HepG2 (cell line): ENCODE measurements at regions not wholly inside any gene's neighbourhood (a gene's known extent, or its start where the extent isn't known, plus 50 kb on each side); places are given as distances from the start of the nearest gene placed in this dataset.

ENCODE experiments used
- CEBPG ChIP-seq: IDR thresholded peaks from 2 replicates; pipeline ENCODE4 v1.6.1; 2016
- CREM ChIP-seq, 2 experiments: sonication (generic) in 1 of 2; formaldehyde crosslinking in 1 of 2; IDR thresholded peaks; 2 replicates each; pipeline versions ENCODE4 v1.4.0 to v1.6.1; 2016 to 2020; ENCODE audit warnings: antibody characterized with exemption in 1 of 2, mild to moderate bottlenecking in 1 of 2, missing genetic modification reagents in 1 of 2
- FOXK1 ChIP-seq: sonication (generic); formaldehyde crosslinking; IDR thresholded peaks from 2 replicates; pipeline ENCODE4 v1.4.0; 2020; ENCODE audit warnings: low read depth, missing genetic modification reagents, borderline replicate concordance
- HDAC1 ChIP-seq: sonication (generic); formaldehyde crosslinking; IDR thresholded peaks from 2 replicates; pipeline ENCODE4 v1.5.1; 2020; ENCODE audit warnings: mild to moderate bottlenecking, missing genetic modification reagents
- HMGA1 ChIP-seq: sonication (generic); formaldehyde crosslinking; conservative IDR thresholded peaks from 2 replicates; pipeline ENCODE4 v1.4.0; 2020; ENCODE audit warnings: missing genetic modification reagents
- KLF12 ChIP-seq: sonication (generic); formaldehyde crosslinking; IDR thresholded peaks from 2 replicates; pipeline ENCODE4 v1.4.0; 2020; ENCODE audit warnings: missing genetic modification reagents, borderline replicate concordance
- NCOA1 ChIP-seq: sonication (generic); formaldehyde crosslinking; IDR thresholded peaks from 2 replicates; pipeline ENCODE4 v1.9.0; 2021; ENCODE audit warnings: missing genetic modification reagents
- RXRA ChIP-seq: sonication (generic); formaldehyde crosslinking; IDR thresholded peaks from 2 replicates; pipeline ENCODE4 v1.5.1; 2020; ENCODE audit warnings: missing genetic modification reagents
- TBX2 ChIP-seq: sonication (generic); formaldehyde crosslinking; IDR thresholded peaks from 2 replicates; pipeline ENCODE4 v1.5.0; 2020; ENCODE audit warnings: missing genetic modification reagents, mild to moderate bottlenecking, borderline replicate concordance
- ZFP36L2 ChIP-seq: sonication (generic); formaldehyde crosslinking; IDR thresholded peaks from 2 replicates; pipeline ENCODE4 v1.4.0; 2020; ENCODE audit warnings: missing genetic modification reagents
- ZMAT3 ChIP-seq: sonication (generic); formaldehyde crosslinking; conservative IDR thresholded peaks from 2 replicates; pipeline ENCODE4 v1.7.0; 2021; ENCODE audit warnings: missing genetic modification reagents
- ZMYM3 ChIP-seq: sonication (generic); formaldehyde crosslinking; IDR thresholded peaks from 2 replicates; pipeline ENCODE4 v1.5.1; 2020; ENCODE audit warnings: mild to moderate bottlenecking, missing genetic modification reagents
- ZNF234 ChIP-seq: sonication (generic); formaldehyde crosslinking; conservative IDR thresholded peaks from 2 replicates; pipeline ENCODE4 v1.5.1; 2020; ENCODE audit warnings: mild to moderate bottlenecking, missing genetic modification reagents
- ZNF552 ChIP-seq: sonication (generic); formaldehyde crosslinking; IDR thresholded peaks from 2 replicates; pipeline ENCODE4 v1.9.0; 2022; ENCODE audit warnings: missing genetic modification reagents, mild to moderate bottlenecking, borderline replicate concordance
- ZNF557 ChIP-seq: sonication (generic); formaldehyde crosslinking; IDR thresholded peaks from 2 replicates; pipeline ENCODE4 v1.4.0; 2020; ENCODE audit warnings: missing genetic modification reagents
- ZNF703 ChIP-seq: sonication (generic); formaldehyde crosslinking; IDR thresholded peaks from 2 replicates; pipeline ENCODE4 v1.5.1; 2020; ENCODE audit warnings: missing genetic modification reagents, mild to moderate bottlenecking, moderate library complexity, borderline replicate concordance
- TF ChIP-seq, protein P1 (sequence below): sonication (generic); formaldehyde crosslinking; IDR thresholded peaks from 2 replicates; pipeline ENCODE4 v1.9.0; 2021; ENCODE audit warnings: missing genetic modification reagents, borderline replicate concordance
- TF ChIP-seq, protein P2 (sequence below): sonication (generic); formaldehyde crosslinking; IDR thresholded peaks from 2 replicates; pipeline ENCODE4 v1.8.0; 2022; ENCODE audit warnings: low read depth, missing genetic modification reagents
- TF ChIP-seq, protein P3 (sequence below): sonication (generic); formaldehyde crosslinking; IDR thresholded peaks from 2 replicates; pipeline ENCODE4 v1.8.1; 2023; ENCODE audit warnings: mild to moderate bottlenecking, moderate library complexity, missing genetic modification reagents
- TF ChIP-seq, protein P4 (sequence below): IDR thresholded peaks from 2 replicates; pipeline ENCODE4 v1.6.1; 2016; ENCODE audit warnings: missing compliant biosample characterization, missing genetic modification reagents, borderline replicate concordance
- TF ChIP-seq, protein P5 (sequence below): sonication (generic); formaldehyde crosslinking; IDR thresholded peaks from 2 replicates; pipeline ENCODE4 v1.8.0; 2022; ENCODE audit warnings: missing genetic modification reagents, low read depth, mild to moderate bottlenecking, borderline replicate concordance

DNA sequence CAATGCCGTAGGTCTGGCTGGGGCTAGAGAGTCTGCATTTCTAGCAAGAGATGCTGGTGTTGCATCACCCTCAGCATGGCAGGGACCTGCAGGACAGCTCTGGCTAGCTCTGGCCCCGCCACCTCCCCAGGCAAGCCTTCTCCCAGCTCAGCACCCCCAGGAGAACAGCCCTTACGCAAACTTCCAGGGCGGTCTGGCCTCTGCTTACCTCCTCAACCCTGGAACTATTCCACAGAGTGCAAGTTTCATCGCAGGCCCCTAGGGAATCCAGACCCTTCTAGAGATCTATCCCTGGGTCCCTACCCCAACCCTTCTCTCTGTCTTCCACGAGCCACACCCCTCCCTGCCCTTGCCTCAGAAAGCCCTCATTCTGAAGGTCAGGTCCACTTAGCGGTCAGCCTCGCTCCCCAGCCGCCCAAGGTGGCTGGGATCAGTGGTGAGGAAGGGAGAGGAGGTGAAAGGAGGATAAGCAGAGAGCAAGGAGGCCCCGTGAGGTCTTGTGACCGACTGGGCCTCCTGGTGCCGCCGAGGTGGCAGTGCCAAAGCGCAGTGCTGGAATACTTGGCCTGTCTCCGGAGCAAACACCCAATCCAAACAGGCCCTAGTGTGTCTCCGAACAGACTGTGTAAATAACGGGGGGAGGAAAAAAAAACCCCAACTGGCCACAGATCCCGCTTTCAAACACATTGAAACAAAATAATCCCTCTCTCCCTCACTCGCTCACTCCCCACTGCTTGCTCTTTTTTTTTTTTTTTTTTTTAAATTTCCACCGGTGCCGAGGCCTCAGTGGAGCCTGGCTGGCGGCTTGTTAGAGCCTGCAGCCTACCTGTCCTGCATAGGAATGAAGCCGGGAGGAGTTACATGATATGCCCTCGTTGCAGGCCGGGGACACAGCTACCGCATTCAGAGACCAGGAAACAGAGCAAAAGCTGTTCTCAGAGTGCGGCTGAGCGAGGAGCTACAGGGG lies 380.9 kb downstream of the SOX9 start (continued):
- no peak for TF ChIP-seq KLF12 (CRISPR knock-in tag)
- 0 out of 2 replicates have a peak, but pooled peaks have one; percentile 36 for TF ChIP-seq CREM (IDR thresholded peaks at IDR 0.05)
- no peak for TF ChIP-seq CREM (CRISPR knock-in tag; IDR thresholded peaks at IDR 0.05)
- TF ChIP-seq ZFP36L2 = 0 out of 2 replicates have a peak, but pooled peaks have one; percentile 28
- peak; percentile 50; the same call in 1 of the 2 replicates for TF ChIP-seq HDAC1 (CRISPR knock-in tag)
- peak; percentile 52; the same call in 1 of the 2 replicates for TF ChIP-seq ZMYM3 (CRISPR knock-in tag)
- peak; percentile 26; the same call in 1 of the 2 replicates for TF ChIP-seq FOXK1 (CRISPR knock-in tag)
- TF ChIP-seq TBX2 = peak; percentile 72
- TF ChIP-seq NCOA1 (CRISPR knock-in tag) = no peak
- TF ChIP-seq, protein P1, sequence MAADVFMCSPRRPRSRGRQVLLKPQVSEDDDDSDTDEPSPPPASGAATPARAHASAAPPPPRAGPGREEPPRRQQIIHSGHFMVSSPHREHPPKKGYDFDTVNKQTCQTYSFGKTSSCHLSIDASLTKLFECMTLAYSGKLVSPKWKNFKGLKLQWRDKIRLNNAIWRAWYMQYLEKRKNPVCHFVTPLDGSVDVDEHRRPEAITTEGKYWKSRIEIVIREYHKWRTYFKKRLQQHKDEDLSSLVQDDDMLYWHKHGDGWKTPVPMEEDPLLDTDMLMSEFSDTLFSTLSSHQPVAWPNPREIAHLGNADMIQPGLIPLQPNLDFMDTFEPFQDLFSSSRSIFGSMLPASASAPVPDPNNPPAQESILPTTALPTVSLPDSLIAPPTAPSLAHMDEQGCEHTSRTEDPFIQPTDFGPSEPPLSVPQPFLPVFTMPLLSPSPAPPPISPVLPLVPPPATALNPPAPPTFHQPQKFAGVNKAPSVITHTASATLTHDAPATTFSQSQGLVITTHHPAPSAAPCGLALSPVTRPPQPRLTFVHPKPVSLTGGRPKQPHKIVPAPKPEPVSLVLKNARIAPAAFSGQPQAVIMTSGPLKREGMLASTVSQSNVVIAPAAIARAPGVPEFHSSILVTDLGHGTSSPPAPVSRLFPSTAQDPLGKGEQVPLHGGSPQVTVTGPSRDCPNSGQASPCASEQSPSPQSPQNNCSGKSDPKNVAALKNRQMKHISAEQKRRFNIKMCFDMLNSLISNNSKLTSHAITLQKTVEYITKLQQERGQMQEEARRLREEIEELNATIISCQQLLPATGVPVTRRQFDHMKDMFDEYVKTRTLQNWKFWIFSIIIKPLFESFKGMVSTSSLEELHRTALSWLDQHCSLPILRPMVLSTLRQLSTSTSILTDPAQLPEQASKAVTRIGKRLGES (CRISPR knock-in tag) = no peak
- TF ChIP-seq, protein P2, sequence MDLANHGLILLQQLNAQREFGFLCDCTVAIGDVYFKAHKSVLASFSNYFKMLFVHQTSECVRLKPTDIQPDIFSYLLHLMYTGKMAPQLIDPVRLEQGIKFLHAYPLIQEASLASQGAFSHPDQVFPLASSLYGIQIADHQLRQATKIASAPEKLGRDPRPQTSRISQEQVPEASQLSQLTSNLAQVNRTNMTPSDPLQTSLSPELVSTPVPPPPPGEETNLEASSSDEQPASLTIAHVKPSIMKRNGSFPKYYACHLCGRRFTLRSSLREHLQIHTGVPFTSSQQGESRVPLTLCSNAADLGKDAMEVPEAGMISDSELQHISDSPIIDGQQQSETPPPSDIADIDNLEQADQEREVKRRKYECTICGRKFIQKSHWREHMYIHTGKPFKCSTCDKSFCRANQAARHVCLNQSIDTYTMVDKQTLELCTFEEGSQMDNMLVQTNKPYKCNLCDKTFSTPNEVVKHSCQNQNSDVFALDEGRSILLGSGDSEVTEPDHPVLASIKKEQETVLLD (CRISPR knock-in tag) = no peak
- TF ChIP-seq HMGA1 = no peak
- TF ChIP-seq, protein P3, sequence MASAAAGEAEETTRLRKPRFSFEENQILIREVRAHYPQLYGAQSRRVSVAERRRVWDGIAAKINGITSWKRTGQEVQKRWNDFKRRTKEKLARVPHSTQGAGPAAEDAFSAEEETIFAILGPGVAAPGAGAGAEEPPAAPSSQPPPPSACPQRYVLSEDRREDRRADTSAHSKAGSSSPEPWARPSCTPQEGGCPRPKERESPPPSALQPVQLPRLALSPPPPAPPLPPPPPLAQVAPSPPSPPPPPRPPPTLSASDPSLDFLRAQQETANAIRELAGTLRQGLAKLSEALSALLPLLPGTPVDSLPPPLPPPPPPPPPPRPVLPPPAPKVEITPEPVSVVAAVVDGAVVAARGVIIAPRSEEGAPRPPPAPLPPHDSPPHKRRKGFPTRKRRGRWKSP = 0 out of 2 replicates have a peak, but pooled peaks have one; percentile 19
- TF ChIP-seq, protein P4, sequence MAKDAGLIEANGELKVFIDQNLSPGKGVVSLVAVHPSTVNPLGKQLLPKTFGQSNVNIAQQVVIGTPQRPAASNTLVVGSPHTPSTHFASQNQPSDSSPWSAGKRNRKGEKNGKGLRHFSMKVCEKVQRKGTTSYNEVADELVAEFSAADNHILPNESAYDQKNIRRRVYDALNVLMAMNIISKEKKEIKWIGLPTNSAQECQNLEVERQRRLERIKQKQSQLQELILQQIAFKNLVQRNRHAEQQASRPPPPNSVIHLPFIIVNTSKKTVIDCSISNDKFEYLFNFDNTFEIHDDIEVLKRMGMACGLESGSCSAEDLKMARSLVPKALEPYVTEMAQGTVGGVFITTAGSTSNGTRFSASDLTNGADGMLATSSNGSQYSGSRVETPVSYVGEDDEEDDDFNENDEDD = 0 out of 2 replicates have a peak, but pooled peaks have one; percentile 21
- 0 out of 2 replicates have a peak, but pooled peaks have one; percentile 39 for TF ChIP-seq ZNF552 (CRISPR knock-in tag)
- TF ChIP-seq ZNF234 (CRISPR knock-in tag) = no peak
- TF ChIP-seq ZNF703 (CRISPR knock-in tag) = peak; percentile 68; the same call in 1 of the 2 replicates
- peak; percentile 98 for TF ChIP-seq CEBPG (CRISPR knock-in tag)
- TF ChIP-seq RXRA = peak; percentile 71
- TF ChIP-seq, protein P5, sequence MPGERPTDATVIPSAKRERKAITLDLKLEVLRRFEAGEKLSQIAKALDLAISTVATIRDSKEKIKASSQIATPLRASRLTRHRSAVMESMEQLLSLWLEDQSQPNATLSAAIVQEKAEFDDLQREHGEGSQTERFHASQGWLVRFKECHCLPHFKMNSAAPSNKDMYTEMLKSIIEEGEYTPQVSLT = 0 out of 2 replicates have a peak, but pooled peaks have one; percentile 43
- TF ChIP-seq ZMAT3 (CRISPR knock-in tag) = no peak
- TF ChIP-seq ZNF557 = no peak
